ENCODE measurements at regions not wholly inside any gene's neighbourhood (a gene's known extent, or its start where the extent isn't known, plus 50 kb on each side); places are given as distances from the start of the nearest gene placed in this dataset.

DNA sequence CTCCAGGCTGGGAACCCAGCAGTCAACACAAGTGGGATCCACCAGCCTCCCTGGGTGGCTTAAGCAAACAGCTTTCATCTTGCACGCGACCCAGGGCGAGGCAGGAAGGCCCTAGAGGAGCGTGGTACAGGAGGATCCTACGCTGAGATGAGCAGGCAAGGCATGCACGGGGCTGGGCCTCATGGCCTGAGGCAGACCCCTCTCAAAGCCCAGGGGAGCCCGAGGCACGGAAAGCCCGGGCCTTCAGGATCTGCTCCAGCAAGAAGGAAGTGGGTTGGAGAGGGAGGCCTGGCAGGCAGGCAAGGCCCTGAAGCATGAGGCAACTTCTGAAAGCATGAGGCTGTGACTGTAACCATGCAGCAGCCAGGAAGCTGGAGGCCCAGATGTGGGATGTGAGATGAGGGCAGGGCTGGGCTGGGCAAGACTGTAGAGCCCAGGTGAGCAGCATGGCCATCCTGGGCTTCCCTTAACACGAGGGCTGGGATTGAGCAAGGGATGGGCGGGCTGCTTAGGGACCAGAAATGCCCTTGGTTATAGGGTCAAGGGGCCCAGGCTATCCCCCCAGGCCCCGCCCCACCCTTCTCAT is 338.7 kb downstream of the C16orf95 start:
- TF ChIP-seq CTCF (IDR thresholded peaks at IDR 0.05) (no peak), POLR2A (IDR thresholded peaks at IDR 0.05) (no peak)

Data from heart left ventricle (tissue), 13 donors.